SK-N-MC (cell line): ENCODE measurements at regions not wholly inside any gene's neighbourhood (a gene's known extent, or its start where the extent isn't known, plus 50 kb on each side); places are given as distances from the start of the nearest gene placed in this dataset.

Experiments
- EZH2 ChIP-seq: fragments of 200-600 bp; sonication (generic); IDR thresholded peaks from one replicate; pipeline ENCODE4 v1.6.1; 2017; ENCODE audit warnings: antibody characterized with exemption
- POLR2AphosphoS5 ChIP-seq: IDR thresholded peaks from 2 replicates; pipeline ENCODE4 v1.6.1; 2012; ENCODE audit warnings: mild to moderate bottlenecking, low read depth, low read length, borderline replicate concordance

- TF ChIP-seq POLR2AphosphoS5 (no peak), EZH2 (no peak)
These were observed 151.9 kb upstream of the TANK start for GRCh38 chr2:161008311-161008710.
